GM23338 (cell line): ENCODE measurements at regions not wholly inside any gene's neighbourhood (a gene's known extent, or its start where the extent isn't known, plus 50 kb on each side); places are given as distances from the start of the nearest gene placed in this dataset.

Source experiments
- ATAC-seq: fragments of 200-7000 bp; cut with Tn5 transposase; 3 replicates; pipeline ENCODE4 v1.9.1; 2020
- DNase-seq: peaks from one replicate; pipeline ENCODE4 v3.0.0-alpha.2; 2015; ENCODE audit warnings: low spot score
- H2AFZ ChIP-seq: fragments of 200-600 bp; sonication (generic); 2 replicates; pipeline ENCODE4 v1.8.0; 2016; ENCODE audit warnings: antibody characterized with exemption, mild to moderate bottlenecking, moderate library complexity
- H3F3A ChIP-seq: fragments of 200-600 bp; sonication (generic); replicated peaks from 2 replicates; pipeline ENCODE4 v1.8.0; 2017; ENCODE audit warnings: antibody characterized with exemption, mixed run types, low read depth
- H3K27ac ChIP-seq: fragments of 200-600 bp; sonication (generic); 2 replicates; pipeline ENCODE4 v1.6.1; 2016; ENCODE audit warnings: low read depth
- H3K27me3 ChIP-seq: fragments of 200-600 bp; sonication (generic); 2 replicates; pipeline ENCODE4 v1.8.0; 2016; ENCODE audit warnings: mild to moderate bottlenecking, mixed run types, moderate library complexity; ENCODE audit not compliant: insufficient read depth
- H3K36me3 ChIP-seq: fragments of 200-600 bp; sonication (generic); 2 replicates; pipeline ENCODE4 v1.8.0; 2016; ENCODE audit warnings: mild to moderate bottlenecking; ENCODE audit not compliant: insufficient read depth
- H3K4me1 ChIP-seq: fragments of 200-600 bp; sonication (generic); 2 replicates; pipeline ENCODE4 v1.8.0; 2016; ENCODE audit warnings: mild to moderate bottlenecking, moderate library complexity; ENCODE audit not compliant: insufficient read depth
- H3K4me2 ChIP-seq: fragments of 200-600 bp; sonication (generic); 2 replicates; pipeline ENCODE4 v1.7.1; 2017; ENCODE audit warnings: mixed run types
- H3K4me3 ChIP-seq: fragments of 200-600 bp; sonication (generic); 2 replicates; pipeline ENCODE4 v1.6.1; 2016; ENCODE audit warnings: mixed run types
- H3K79me2 ChIP-seq: fragments of 200-600 bp; sonication (generic); replicated peaks from 2 replicates; pipeline ENCODE4 v1.8.0; 2017; ENCODE audit warnings: mild to moderate bottlenecking; ENCODE audit not compliant: insufficient read depth
- H3K9me2 ChIP-seq: fragments of 200-600 bp; sonication (generic); 2 replicates; pipeline ENCODE4 v1.8.0; 2017; ENCODE audit not compliant: insufficient read depth
- H4K20me1 ChIP-seq: fragments of 200-600 bp; sonication (generic); replicated peaks from 2 replicates; pipeline ENCODE4 v1.8.0; 2017; ENCODE audit warnings: mild to moderate bottlenecking; ENCODE audit not compliant: insufficient read depth
- H3K27ac Mint-ChIP-seq: 2 replicates; pipeline ENCODE4 v1.8.0; 2020; ENCODE audit warnings: inconsistent platforms, mild to moderate bottlenecking, moderate library complexity, mixed read lengths
- H3K27me3 Mint-ChIP-seq: 3 replicates; pipeline ENCODE4 v1.8.0; 2022; ENCODE audit warnings: low read depth, mild to moderate bottlenecking, moderate library complexity, mixed read lengths, inconsistent platforms; ENCODE audit not compliant: insufficient read depth, poor library complexity
- H3K36me3 Mint-ChIP-seq: 3 replicates; pipeline ENCODE4 v1.8.0; 2021; ENCODE audit warnings: low read depth, mild to moderate bottlenecking, inconsistent platforms, moderate library complexity, mixed read lengths
- H3K4me1 Mint-ChIP-seq: 3 replicates; pipeline ENCODE4 v1.8.0; 2020; ENCODE audit warnings: mild to moderate bottlenecking, inconsistent platforms, mixed read lengths
- H3K4me3 Mint-ChIP-seq: 3 replicates; pipeline ENCODE4 v1.8.0; 2021; ENCODE audit warnings: moderate library complexity, mild to moderate bottlenecking, inconsistent platforms, mixed read lengths
- H3K9me3 Mint-ChIP-seq: 3 replicates; pipeline ENCODE4 v1.8.0; 2020; ENCODE audit warnings: moderate library complexity, mild to moderate bottlenecking, inconsistent platforms, mixed read lengths
- CREB1 ChIP-seq: fragments of 250-450 bp; sonication (Bioruptor Pico); IDR thresholded peaks from 2 replicates; pipeline ENCODE4 v1.5.0; 2020; ENCODE audit warnings: low read depth, mild to moderate bottlenecking, moderate library complexity
- CTCF ChIP-seq, 2 experiments: fragments of 200-600 bp in 1 of 2; sonication (generic) in 1 of 2; conservative IDR thresholded peaks; 2 replicates each; pipeline versions ENCODE4 v1.5.1 to v1.6.1; 2016 to 2017; ENCODE audit warnings: antibody characterized with exemption in 2 of 2, low read depth in 2 of 2, mild to moderate bottlenecking in 2 of 2, moderate library complexity in 1 of 2
- ETS1 ChIP-seq: IDR thresholded peaks from 2 replicates; pipeline ENCODE4 v1.6.1; 2016; ENCODE audit warnings: antibody characterized with exemption
- EZH2 ChIP-seq: fragments of 200-600 bp; sonication (generic); IDR thresholded peaks from one replicate; pipeline ENCODE4 v1.8.0; 2017; ENCODE audit warnings: antibody characterized with exemption, mild to moderate bottlenecking, low read depth; ENCODE audit not compliant: unreplicated experiment
- EZH2phosphoT487 ChIP-seq: fragments of 200-600 bp; sonication (generic); IDR thresholded peaks from one replicate; pipeline ENCODE4 v1.8.1; 2018; ENCODE audit warnings: antibody characterized with exemption; ENCODE audit not compliant: unreplicated experiment
- JUNB ChIP-seq: IDR thresholded peaks from one replicate; pipeline ENCODE4 v1.6.1; 2016; ENCODE audit warnings: antibody characterized with exemption; ENCODE audit not compliant: unreplicated experiment
- NANOG ChIP-seq: IDR thresholded peaks from 2 replicates; pipeline ENCODE4 v1.6.1; 2016; ENCODE audit warnings: antibody characterized with exemption, borderline replicate concordance
- POLR2AphosphoS5 ChIP-seq: IDR thresholded peaks from 2 replicates; pipeline ENCODE4 v1.6.1; 2016; ENCODE audit warnings: antibody characterized with exemption, low read depth
- REST ChIP-seq: IDR thresholded peaks from one replicate; pipeline ENCODE4 v1.6.1; 2018; ENCODE audit warnings: antibody characterized with exemption; ENCODE audit not compliant: unreplicated experiment
- STAT1 ChIP-seq: IDR thresholded peaks from one replicate; pipeline ENCODE4 v1.6.1; 2016; ENCODE audit warnings: antibody characterized with exemption; ENCODE audit not compliant: unreplicated experiment
- ZNF114 ChIP-seq: fragments of 250-450 bp; sonication (Bioruptor Pico); IDR thresholded peaks from 2 replicates; pipeline ENCODE4 v1.5.0; 2020; ENCODE audit warnings: mild to moderate bottlenecking, moderate library complexity
- ZNF331 ChIP-seq: fragments of 250-450 bp; sonication (Bioruptor Pico); IDR thresholded peaks from 2 replicates; pipeline ENCODE4 v1.5.0; 2020; ENCODE audit warnings: low read depth, mild to moderate bottlenecking, moderate library complexity

- TF ChIP-seq CTCF (conservative IDR thresholded peaks at IDR 0.05; ENCODE audit: low read depth in 2 of 2) (no peak), STAT1 (no peak), POLR2AphosphoS5 (no peak), JUNB (no peak)
These were observed 330.9 kb downstream of the BCOR start (continued) for GRCh38 chrX:39766855-39767254.

- Histone ChIP-seq H3F3A (no peaks in the 10 kb centered on the region; the same call in 1 of the 2 replicates), H4K20me1 (no peaks in the 10 kb centered on the region), H3K36me3 (no peaks in the 10 kb centered on the region), H3K9me2 (no peaks in the 10 kb centered on the region), H3K4me2 (no peak overlapping the region), H3K4me1 (peaks cover 11% of the 10 kb centered on the region), H3K27me3 (no peaks in the 10 kb centered on the region), H3K4me3 (no peak overlapping the region), H3K27ac (no peak overlapping the region), H2AFZ (no peak overlapping the region), H3K79me2 (no peaks in the 10 kb centered on the region)
- Mint-ChIP-seq H3K27ac (no peak overlapping the region), H3K27me3 (peaks cover 8% of the 10 kb centered on the region), H3K36me3 (no peaks in the 10 kb centered on the region; the same call in 2 of the 3 replicates), H3K9me3 (no peaks in the 10 kb centered on the region), H3K4me3 (no peak overlapping the region), H3K4me1 (peaks cover 48% of the 10 kb centered on the region)
- DNase-seq (no peak), ATAC-seq (no peak)
- TF ChIP-seq EZH2phosphoT487 (no peak), ZNF331 (CRISPR knock-in tag) (no peak), ETS1 (no peak), NANOG (no peak), STAT1 (no peak), POLR2AphosphoS5 (no peak)
These were observed 330.3 kb downstream of the BCOR start for GRCh38 chrX:39767446-39767845.

- H2AFZ ChIP-seq, result no peak overlapping the region
- Mint-ChIP-seq H3K4me1 (peaks cover 59% of the 10 kb centered on the region), H3K27ac (no peak overlapping the region), H3K36me3 (no peaks in the 10 kb centered on the region; the same call in 2 of the 3 replicates), H3K27me3 (peaks cover 9% of the 10 kb centered on the region), H3K4me3 (no peak overlapping the region), H3K9me3 (no peaks in the 10 kb centered on the region; the same call in 2 of the 3 replicates)
- no peak for DNase-seq
- H3K4me2 ChIP-seq, result no peak overlapping the region
- peaks cover 26% of the 10 kb centered on the region for H3K4me1 ChIP-seq
- no peak overlapping the region for H3K4me3 ChIP-seq
- no peaks in the 10 kb centered on the region for H3K27me3 ChIP-seq
- H3F3A ChIP-seq, result peaks cover 7% of the 10 kb centered on the region; the same call in 1 of the 2 replicates
- no peak overlapping the region for H3K27ac ChIP-seq
- H3K9me2 ChIP-seq, result no peaks in the 10 kb centered on the region
- H3K79me2 ChIP-seq, result no peaks in the 10 kb centered on the region
- H3K36me3 ChIP-seq, result no peaks in the 10 kb centered on the region
- no peaks in the 10 kb centered on the region for H4K20me1 ChIP-seq
- no peak for ATAC-seq
- TF ChIP-seq POLR2AphosphoS5 (no peak), CREB1 (no peak), CTCF (conservative IDR thresholded peaks at IDR 0.05; ENCODE audit: low read depth in 2 of 2) (no peak), JUNB (no peak), ZNF331 (CRISPR knock-in tag) (no peak), NANOG (no peak), STAT1 (no peak), ZNF114 (CRISPR knock-in tag) (no peak), EZH2phosphoT487 (no peak), EZH2 (no peak), REST (no peak)
These were observed 328.0 kb downstream of the BCOR start for GRCh38 chrX:39769748-39770147.
